Naive thymus-derived CD8-positive, alpha-beta T cell (primary cell): ENCODE measurements at regions not wholly inside any gene's neighbourhood (a gene's known extent, or its start where the extent isn't known, plus 50 kb on each side); places are given as distances from the start of the nearest gene placed in this dataset.

Experiments
- ATAC-seq, 2 donors: fragments of 150-1000 bp; cut with Tn5 transposase in 1 of 2; sonication (Bioruptor Pico), chemical (Tn5 transposase) in 1 of 2; 1 replicate in 1 of 2; 2 replicates in 1 of 2; pipeline ENCODE4 v1.10.0; 2021; ENCODE audit warnings: mild to moderate bottlenecking in 2 of 2, moderate library complexity in 2 of 2
- POLR2A ChIA-PET: fragments of 350-600 bp; sonication (Branson Sonifier 250); formaldehyde crosslinking; loops from one replicate; lab custom pipeline; 2021; ENCODE audit warnings: antibody characterized with exemption; lab: Charles Lee
- DNase-seq, 10 donors: peaks; one replicate each; pipeline versions ENCODE4 v3.0.0 to v3.0.0-alpha.2; 2020 to 2022
- H3K27ac Mint-ChIP-seq, 10 donors: one replicate each; pipeline ENCODE4 v1.8.0; 2020 to 2022; ENCODE audit warnings: mild to moderate bottlenecking in 10 of 10, mixed read lengths in 10 of 10, moderate library complexity in 4 of 10, inconsistent platforms in 1 of 10
- H3K27me3 Mint-ChIP-seq, 5 donors: one replicate each; pipeline ENCODE4 v1.8.0; 2021 to 2022; ENCODE audit warnings: mixed read lengths in 5 of 5
- H3K36me3 Mint-ChIP-seq, 3 donors: one replicate each; pipeline ENCODE4 v1.8.0; 2020 to 2022; ENCODE audit warnings: mixed read lengths in 3 of 3, mild to moderate bottlenecking in 2 of 3, inconsistent platforms in 1 of 3
- H3K4me1 Mint-ChIP-seq, 4 donors: one replicate each; pipeline ENCODE4 v1.8.0; 2021 to 2022; ENCODE audit warnings: mixed read lengths in 4 of 4
- H3K4me3 Mint-ChIP-seq, 10 donors: one replicate each; pipeline ENCODE4 v1.8.0; 2020 to 2022; ENCODE audit warnings: mild to moderate bottlenecking in 10 of 10, mixed read lengths in 10 of 10, moderate library complexity in 6 of 10, inconsistent platforms in 1 of 10
- H3K9me3 Mint-ChIP-seq, 9 donors: one replicate each; pipeline ENCODE4 v1.8.0; 2020 to 2022; ENCODE audit warnings: mixed read lengths in 9 of 9, mild to moderate bottlenecking in 3 of 9, inconsistent platforms in 1 of 9, moderate library complexity in 1 of 9

- Mint-ChIP-seq H3K4me1 (peaks cover 7 to 42% (median 10%) of the 10 kb centered on the region in 4 donors), H3K27ac (no peak overlapping the region), H3K36me3 (peaks cover 0 to 1% (median 0%) of the 10 kb centered on the region in 3 donors), H3K9me3 (peaks cover 0 to 2% (median 0%) of the 10 kb centered on the region in 9 donors), H3K4me3 (no peak overlapping the region), H3K27me3 (no peaks in the 10 kb centered on the region)
- no peak for ATAC-seq
- no peak for DNase-seq
- POLR2A ChIA-PET = no interaction called here
Measured at GRCh38 chr12:92482599-92482998, 220.2 kb upstream of the PLEKHG7 start.

- POLR2A ChIA-PET = interaction anchor here (1.2 kb wide), 1 partner anchor 336 kb away, joined by 4 read pairs; no protein-coding TSS in a partner anchor
- peaks cover 0 to 6% (median 0%) of the 10 kb centered on the region in 9 donors for H3K9me3 Mint-ChIP-seq
- H3K4me3 Mint-ChIP-seq = no peak overlapping the region
- DNase-seq (no peak), ATAC-seq (no peak)
- H3K27me3 Mint-ChIP-seq = no peaks in the 10 kb centered on the region
- no peak overlapping the region for H3K27ac Mint-ChIP-seq
- peaks cover 7 to 38% (median 10%) of the 10 kb centered on the region in 4 donors for H3K4me1 Mint-ChIP-seq
- peaks cover 0 to 4% (median 0%) of the 10 kb centered on the region in 3 donors for H3K36me3 Mint-ChIP-seq
Measured at GRCh38 chr12:92481066-92481465, 221.7 kb upstream of the PLEKHG7 start.

GRCh38 chr12:92478692-92479091 lies 224.1 kb upstream of the PLEKHG7 start:
- Mint-ChIP-seq H3K27me3 (no peaks in the 10 kb centered on the region), H3K36me3 (peaks cover 0 to 5% (median 4%) of the 10 kb centered on the region in 3 donors), H3K4me1 (peaks cover 0 to 34% (median 4%) of the 10 kb centered on the region in 4 donors), H3K4me3 (no peak overlapping the region), H3K9me3 (peaks cover 0 to 6% (median 0%) of the 10 kb centered on the region in 9 donors), H3K27ac (peak overlapping the region in 1 of 10 donors; percentile 36)
- DNase-seq = no peak
- POLR2A ChIA-PET = no interaction called here
- no peak for ATAC-seq

- peak overlapping the region in 1 of 10 donors; percentile 23 for H3K27ac Mint-ChIP-seq
- DNase-seq (no peak), ATAC-seq (no peak)
- no peak overlapping the region for H3K4me3 Mint-ChIP-seq
- H3K36me3 Mint-ChIP-seq = peaks cover 0 to 5% (median 4%) of the 10 kb centered on the region in 3 donors
- H3K27me3 Mint-ChIP-seq = no peaks in the 10 kb centered on the region
- POLR2A ChIA-PET = no interaction called here
- peaks cover 0 to 6% (median 0%) of the 10 kb centered on the region in 9 donors for H3K9me3 Mint-ChIP-seq
- H3K4me1 Mint-ChIP-seq = peaks cover 0 to 38% (median 4%) of the 10 kb centered on the region in 4 donors
Measured at GRCh38 chr12:92476844-92477243, 225.9 kb upstream of the PLEKHG7 start.

GRCh38 chr12:92473564-92473963 lies 229.2 kb upstream of the PLEKHG7 start:
- Mint-ChIP-seq H3K27me3 (no peaks in the 10 kb centered on the region), H3K27ac (peak overlapping the region in 1 of 10 donors; percentile 29), H3K4me3 (no peak overlapping the region), H3K36me3 (peaks cover 0 to 5% (median 4%) of the 10 kb centered on the region in 3 donors), H3K9me3 (peaks cover 0 to 6% (median 0%) of the 10 kb centered on the region in 9 donors), H3K4me1 (peaks cover 0 to 53% (median 6%) of the 10 kb centered on the region in 4 donors)
- DNase-seq (no peak), ATAC-seq (no peak)
- POLR2A ChIA-PET = no interaction called here

GRCh38 chr12:92472201-92472600 lies 230.6 kb upstream of the PLEKHG7 start:
- POLR2A ChIA-PET = no interaction called here
- Mint-ChIP-seq H3K4me1 (peaks cover 0 to 57% (median 4%) of the 10 kb centered on the region in 4 donors), H3K36me3 (peaks cover 0 to 5% (median 4%) of the 10 kb centered on the region in 3 donors), H3K4me3 (no peak overlapping the region), H3K27ac (peak overlapping the region in 1 of 10 donors; percentile 54), H3K27me3 (no peaks in the 10 kb centered on the region), H3K9me3 (peaks cover 0 to 6% (median 0%) of the 10 kb centered on the region in 9 donors)
- no peak for ATAC-seq
- DNase-seq = no peak

GRCh38 chr12:92471551-92471950 lies 231.2 kb upstream of the PLEKHG7 start:
- POLR2A ChIA-PET = no interaction called here

GRCh38 chr12:92470608-92471021 lies 232.2 kb upstream of the PLEKHG7 start:
- Mint-ChIP-seq H3K27me3 (no peaks in the 10 kb centered on the region), H3K9me3 (peaks cover 0 to 2% (median 0%) of the 10 kb centered on the region in 9 donors), H3K27ac (peak overlapping the region in 1 of 10 donors; percentile 54), H3K4me3 (no peak overlapping the region), H3K4me1 (peaks cover 0 to 61% (median 4%) of the 10 kb centered on the region in 4 donors), H3K36me3 (peaks cover 0 to under 1% (median 0%) of the 10 kb centered on the region in 3 donors)
- POLR2A ChIA-PET = no interaction called here
- ATAC-seq = no peak
- DNase-seq = no peak

More at GRCh38 chr12:92471551-92471950, 231.2 kb upstream of the PLEKHG7 start:
- Mint-ChIP-seq H3K36me3 (peaks cover 0 to 5% (median under 1%) of the 10 kb centered on the region in 3 donors), H3K27ac (peak overlapping the region in 2 of 10 donors; percentile 19 to 54), H3K4me1 (peaks cover 0 to 56% (median 4%) of the 10 kb centered on the region in 4 donors), H3K9me3 (peaks cover 0 to 6% (median 0%) of the 10 kb centered on the region in 9 donors), H3K27me3 (no peaks in the 10 kb centered on the region), H3K4me3 (no peak overlapping the region)
- DNase-seq = no peak
- no peak for ATAC-seq

- POLR2A ChIA-PET = no interaction called here
- H3K27ac Mint-ChIP-seq = peak overlapping the region in 1 of 10 donors; percentile 24
- H3K4me3 Mint-ChIP-seq = no peak overlapping the region
- H3K4me1 Mint-ChIP-seq = peaks cover 0 to 63% (median 4%) of the 10 kb centered on the region in 4 donors
- ATAC-seq (no peak), DNase-seq (no peak)
- H3K36me3 Mint-ChIP-seq = no peaks in the 10 kb centered on the region
- no peaks in the 10 kb centered on the region for H3K9me3 Mint-ChIP-seq
- no peaks in the 10 kb centered on the region for H3K27me3 Mint-ChIP-seq
Measured at GRCh38 chr12:92469837-92470236, 233.0 kb upstream of the PLEKHG7 start.

GRCh38 chr12:92468358-92469020 lies 234.3 kb upstream of the PLEKHG7 start:
- Mint-ChIP-seq H3K4me3 (peak overlapping the region in 1 of 10 donors; percentile 86), H3K36me3 (no peaks in the 10 kb centered on the region), H3K27me3 (no peaks in the 10 kb centered on the region), H3K9me3 (no peaks in the 10 kb centered on the region), H3K4me1 (peaks cover 0 to 67% (median 4%) of the 10 kb centered on the region in 4 donors), H3K27ac (peak overlapping the region in 1 of 10 donors; percentile 37)
- no peak for ATAC-seq
- POLR2A ChIA-PET = no interaction called here
- no peak for DNase-seq

GRCh38 chr12:92467886-92468285 lies 234.9 kb upstream of the PLEKHG7 start:
- DNase-seq = no peak
- ATAC-seq = no peak
- POLR2A ChIA-PET = no interaction called here

GRCh38 chr12:92466391-92467305 lies 236.1 kb upstream of the PLEKHG7 start:
- ATAC-seq = peak in 1 of 2 donors; percentile 48
- POLR2A ChIA-PET = interaction anchor here (0.6 kb wide), 1 partner anchor 23 kb away, joined by 3 read pairs; no protein-coding TSS in a partner anchor
- DNase-seq = peak in 1 of 10 donors; percentile 19
- Mint-ChIP-seq H3K4me1 (peaks cover 4 to 80% (median 8%) of the 10 kb centered on the region in 4 donors), H3K9me3 (no peaks in the 10 kb centered on the region), H3K36me3 (no peaks in the 10 kb centered on the region), H3K4me3 (peak overlapping the region in 2 of 10 donors; percentile 63 to 86), H3K27ac (peak overlapping the region in 4 of 10 donors; percentile 19 to 60 (median 36)), H3K27me3 (no peaks in the 10 kb centered on the region)

More at GRCh38 chr12:92467886-92468285, 234.9 kb upstream of the PLEKHG7 start:
- Mint-ChIP-seq H3K4me3 (peak overlapping the region in 2 of 10 donors; percentile 17 to 86), H3K27me3 (no peaks in the 10 kb centered on the region), H3K9me3 (no peaks in the 10 kb centered on the region), H3K36me3 (no peaks in the 10 kb centered on the region), H3K4me1 (peaks cover 0 to 71% (median 4%) of the 10 kb centered on the region in 4 donors), H3K27ac (peak overlapping the region in 2 of 10 donors; percentile 8 to 37)
